H1 (cell line): ENCODE measurements at regions not wholly inside any gene's neighbourhood (a gene's known extent, or its start where the extent isn't known, plus 50 kb on each side); places are given as distances from the start of the nearest gene placed in this dataset.

Source experiments
- CTCF ChIA-PET: fragments of 300-600 bp; sonication (Branson Sonifier 250); formaldehyde crosslinking; loops from one replicate; lab custom pipeline; 2021; ENCODE audit not compliant: partially characterized antibody; lab: Charles Lee
- POLR2A ChIA-PET: fragments of 300-600 bp; sonication (Branson Sonifier 250); formaldehyde crosslinking; loops from one replicate; lab custom pipeline; 2021; ENCODE audit warnings: inconsistent platforms; ENCODE audit not compliant: partially characterized antibody; lab: Charles Lee
- DNase-seq, 2 experiments: peaks; one replicate each; pipeline versions ENCODE4 v3.0.0 to v3.0.0-alpha.2; 2010 to 2022; ENCODE audit warnings: low spot score in 2 of 2, low read depth in 1 of 2, mixed read lengths in 1 of 2
- FAIRE-seq: peaks from 2 replicates; lab custom pipeline; 2011; peaks lifted over from hg19 to GRCh38; lab: Jason Lieb, UNC
- H2AFZ ChIP-seq: 2 replicates; pipeline ENCODE4 v1.8.1; 2012; ENCODE audit warnings: low read length, inconsistent platforms
- H2AK5ac ChIP-seq: 2 replicates; pipeline ENCODE4 v1.6.1; 2013; ENCODE audit warnings: low read depth, low read length
- H2BK120ac ChIP-seq: replicated peaks from 2 replicates; pipeline ENCODE3; 2013; ENCODE audit warnings: low read depth, low read length, inconsistent platforms
- H2BK12ac ChIP-seq: 2 replicates; pipeline ENCODE4 v1.6.1; 2013; ENCODE audit warnings: low read depth, low read length
- H2BK15ac ChIP-seq: 2 replicates; pipeline ENCODE4 v1.6.1; 2013; ENCODE audit warnings: low read length
- H2BK20ac ChIP-seq: 2 replicates; pipeline ENCODE4 v1.6.1; 2013; ENCODE audit warnings: low read length
- H2BK5ac ChIP-seq: 2 replicates; pipeline ENCODE4 v1.6.1; 2013; ENCODE audit warnings: low read depth, low read length
- H3K14ac ChIP-seq: 2 replicates; pipeline ENCODE4 v1.6.1; 2013; ENCODE audit warnings: inconsistent platforms; ENCODE audit not compliant: insufficient read length
- H3K18ac ChIP-seq: 2 replicates; pipeline ENCODE4 v1.6.1; 2013; ENCODE audit warnings: low read length; ENCODE audit errors: extremely low read depth
- H3K23ac ChIP-seq: 2 replicates; pipeline ENCODE4 v1.6.1; 2013; ENCODE audit warnings: inconsistent platforms; ENCODE audit not compliant: insufficient read length
- H3K23me2 ChIP-seq: 2 replicates; pipeline ENCODE4 v1.6.1; 2013; ENCODE audit warnings: low read depth, low read length
- H3K27ac ChIP-seq: 2 replicates; pipeline ENCODE4 v1.6.1; 2011; ENCODE audit warnings: low read depth, low read length, inconsistent platforms
- H3K27me3 ChIP-seq, 4 experiments: replicated peaks in 1 of 4; 1 replicate in 1 of 4; 2 replicates in 3 of 4; pipeline versions ENCODE4 v1.6.1 to v1.8.1; 2011 to 2013; ENCODE audit warnings: low read length in 3 of 4, mild to moderate bottlenecking in 3 of 4, inconsistent platforms in 2 of 4, mixed read lengths in 2 of 4, moderate library complexity in 1 of 4; ENCODE audit not compliant: control insufficient read depth in 3 of 4, insufficient read depth in 3 of 4; ENCODE audit errors: extremely low read depth in 1 of 4
- H3K36me3 ChIP-seq, 4 experiments: 2 replicates each; pipeline versions ENCODE4 v1.6.1 to v1.8.1; 2011 to 2013; ENCODE audit warnings: mild to moderate bottlenecking in 4 of 4, low read length in 3 of 4, moderate library complexity in 2 of 4, control low read depth in 1 of 4, inconsistent platforms in 1 of 4; ENCODE audit not compliant: insufficient read depth in 4 of 4, control insufficient read depth in 2 of 4
- H3K4ac ChIP-seq: replicated peaks from 2 replicates; pipeline ENCODE3; 2013; ENCODE audit warnings: low read length, low read depth, mixed read lengths, inconsistent platforms; ENCODE audit not compliant: insufficient read length
- H3K4me1 ChIP-seq, 4 experiments: replicated peaks in 1 of 4; 1 replicate in 1 of 4; 2 replicates in 3 of 4; pipeline versions ENCODE4 v1.6.1 to v1.8.1; 2011 to 2013; ENCODE audit warnings: low read length in 3 of 4, inconsistent platforms in 2 of 4, mixed read lengths in 1 of 4; ENCODE audit not compliant: insufficient read depth in 4 of 4, control insufficient read depth in 3 of 4
- H3K4me2 ChIP-seq, 2 experiments: 2 replicates each; pipeline versions ENCODE4 v1.6.1 to v1.8.1; 2011 to 2013; ENCODE audit warnings: low read depth in 2 of 2, low read length in 2 of 2, control low read depth in 1 of 2, inconsistent platforms in 1 of 2, mild to moderate bottlenecking in 1 of 2; ENCODE audit not compliant: insufficient read depth in 1 of 2
- H3K4me3 ChIP-seq, 4 experiments: fragments of 200-600, 300-600 bp in 1 of 4; sonication (generic), shearing (Covaris generic), sonication (Bioruptor Twin) in 1 of 4; 2 replicates each; pipeline versions ENCODE4 v1.5.1 to v1.8.1; 2011 to 2016; ENCODE audit warnings: low read length in 4 of 4, low read depth in 3 of 4, control low read depth in 2 of 4, inconsistent platforms in 2 of 4, mild to moderate bottlenecking in 2 of 4, mixed read lengths in 1 of 4, moderate library complexity in 1 of 4; ENCODE audit not compliant: insufficient read depth in 2 of 4; ENCODE audit errors: extremely low read depth in 1 of 4
- H3K56ac ChIP-seq: replicated peaks from 2 replicates; pipeline ENCODE3; 2013; ENCODE audit warnings: low read depth, mild to moderate bottlenecking, mixed read lengths, low read length, inconsistent platforms; ENCODE audit not compliant: insufficient read length
- H3K79me1 ChIP-seq: 2 replicates; pipeline ENCODE4 v1.6.1; 2013; ENCODE audit warnings: low read depth, low read length, control low read depth
- H3K79me2 ChIP-seq, 2 experiments: 2 replicates each; pipeline versions ENCODE4 v1.6.1 to v1.8.1; 2012 to 2013; ENCODE audit warnings: low read length in 2 of 2, mild to moderate bottlenecking in 2 of 2, inconsistent platforms in 1 of 2; ENCODE audit not compliant: insufficient read depth in 2 of 2, control insufficient read depth in 1 of 2
- H3K9ac ChIP-seq, 4 experiments: replicated peaks in 1 of 4; 1 replicate in 1 of 4; 2 replicates in 3 of 4; pipeline versions ENCODE4 v1.6.1 to v1.8.1; 2011 to 2013; ENCODE audit warnings: low read depth in 3 of 4, low read length in 3 of 4, control low read depth in 2 of 4, mild to moderate bottlenecking in 2 of 4, moderate library complexity in 2 of 4, inconsistent platforms in 1 of 4; ENCODE audit errors: extremely low read depth in 1 of 4
- H3K9me3 ChIP-seq, 2 experiments: 2 replicates each; pipeline versions ENCODE4 v1.6.1 to v1.8.1; 2012 to 2013; ENCODE audit warnings: mild to moderate bottlenecking in 2 of 2, moderate library complexity in 2 of 2, control low read depth in 1 of 2, inconsistent platforms in 1 of 2, low read depth in 1 of 2, low read length in 1 of 2, mixed read lengths in 1 of 2; ENCODE audit not compliant: insufficient read depth in 2 of 2
- H4K20me1 ChIP-seq, 2 experiments: replicated peaks in 1 of 2; 2 replicates each; pipeline versions ENCODE3 to v1.8.1; 2011 to 2013; ENCODE audit warnings: inconsistent platforms in 2 of 2, low read length in 2 of 2, mild to moderate bottlenecking in 1 of 2; ENCODE audit not compliant: insufficient read depth in 2 of 2, control insufficient read depth in 1 of 2
- H4K5ac ChIP-seq: 2 replicates; pipeline ENCODE4 v1.6.1; 2013; ENCODE audit warnings: low read length, low read depth, mixed read lengths, inconsistent platforms; ENCODE audit not compliant: insufficient read length
- H4K8ac ChIP-seq: 2 replicates; pipeline ENCODE4 v1.8.0; 2013; ENCODE audit warnings: mild to moderate bottlenecking, moderate library complexity, low read length, inconsistent platforms; ENCODE audit not compliant: insufficient read depth; ENCODE audit errors: extremely low read depth
- H4K91ac ChIP-seq: replicated peaks from 2 replicates; pipeline ENCODE3; 2013; ENCODE audit warnings: low read length, mixed read lengths, inconsistent platforms; ENCODE audit not compliant: insufficient read length
- BRCA1 ChIP-seq: IDR thresholded peaks from 2 replicates; pipeline ENCODE4 v1.6.1; 2012; ENCODE audit warnings: low read depth, low read length, improper control_type of control experiment
- CHD1 ChIP-seq: IDR thresholded peaks from 2 replicates; pipeline ENCODE4 v1.6.1; 2012; ENCODE audit warnings: low read depth, low read length, improper control_type of control experiment
- CHD2 ChIP-seq: IDR thresholded peaks from 2 replicates; pipeline ENCODE4 v1.6.1; 2012; ENCODE audit warnings: low read length, improper control_type of control experiment
- GABPA ChIP-seq: IDR thresholded peaks from 2 replicates; pipeline ENCODE4 v1.6.1; 2011; ENCODE audit warnings: mild to moderate bottlenecking, low read length, moderate library complexity, borderline replicate concordance; ENCODE audit not compliant: insufficient read depth
- HDAC6 ChIP-seq: IDR thresholded peaks from one replicate; pipeline ENCODE4 v1.7.1; 2012; ENCODE audit warnings: low read depth, mild to moderate bottlenecking, inconsistent platforms, low read length, moderate library complexity
- JUND ChIP-seq: IDR thresholded peaks from 2 replicates; pipeline ENCODE4 v1.6.1; 2011; ENCODE audit warnings: mild to moderate bottlenecking, improper control_type of control experiment, low read length
- KDM4A ChIP-seq: IDR thresholded peaks from one replicate; pipeline ENCODE4 v1.7.1; 2012; ENCODE audit warnings: low read depth, mild to moderate bottlenecking, moderate library complexity, low read length, inconsistent platforms; ENCODE audit not compliant: severe bottlenecking
- NRF1 ChIP-seq: IDR thresholded peaks from 2 replicates; pipeline ENCODE4 v1.6.1; 2011; ENCODE audit warnings: mild to moderate bottlenecking, low read depth, low read length, improper control_type of control experiment
- RFX5 ChIP-seq: IDR thresholded peaks from 2 replicates; pipeline ENCODE4 v1.6.1; 2011; ENCODE audit warnings: low read depth, low read length, improper control_type of control experiment, borderline replicate concordance
- RNF2 ChIP-seq: fragments of 200-900, 300-1000 bp; sonication (generic); IDR thresholded peaks from 2 replicates; pipeline ENCODE4 v1.7.1; 2016; ENCODE audit warnings: borderline replicate concordance, low read depth, mild to moderate bottlenecking, antibody characterized with exemption, low read length; ENCODE audit not compliant: poor library complexity, severe bottlenecking; ENCODE audit errors: missing control alignments
- SP1 ChIP-seq: IDR thresholded peaks from 2 replicates; pipeline ENCODE4 v1.6.1; 2011; ENCODE audit warnings: low read depth, low read length
- TAF7 ChIP-seq: optimal IDR thresholded peaks from 2 replicates; pipeline ENCODE3; 2011; ENCODE audit warnings: low read depth, mild to moderate bottlenecking, inconsistent platforms, low read length, moderate library complexity, borderline replicate concordance
- WGBS, 2 experiments: shearing (Covaris generic) in 1 of 2; methylation state at CpG; one replicate each; pipeline versions ENCODE4 v1.1.6 to v1.1.7; 2013 to 2015; ENCODE audit warnings: low lambda C conversion rate in 2 of 2, mixed read lengths in 2 of 2, inconsistent platforms in 1 of 2, low coverage in 1 of 2, missing lambda C conversion rate in 1 of 2; ENCODE audit not compliant: insufficient replicate concordance in 2 of 2, insufficient coverage in 1 of 2, insufficient read length in 1 of 2; ENCODE audit errors: extremely low coverage in 1 of 2, missing lambda C conversion rate in 1 of 2; 5-methylcytosine and 5-hydroxymethylcytosine counted together
- TF ChIP-seq, protein P1 (sequence below): IDR thresholded peaks from 2 replicates; pipeline ENCODE4 v1.6.1; 2011; ENCODE audit warnings: low read length, improper control_type of control experiment
- TF ChIP-seq, protein P2 (sequence below): IDR thresholded peaks from 2 replicates; pipeline ENCODE4 v1.6.1; 2012; ENCODE audit warnings: inconsistent platforms

DNA sequence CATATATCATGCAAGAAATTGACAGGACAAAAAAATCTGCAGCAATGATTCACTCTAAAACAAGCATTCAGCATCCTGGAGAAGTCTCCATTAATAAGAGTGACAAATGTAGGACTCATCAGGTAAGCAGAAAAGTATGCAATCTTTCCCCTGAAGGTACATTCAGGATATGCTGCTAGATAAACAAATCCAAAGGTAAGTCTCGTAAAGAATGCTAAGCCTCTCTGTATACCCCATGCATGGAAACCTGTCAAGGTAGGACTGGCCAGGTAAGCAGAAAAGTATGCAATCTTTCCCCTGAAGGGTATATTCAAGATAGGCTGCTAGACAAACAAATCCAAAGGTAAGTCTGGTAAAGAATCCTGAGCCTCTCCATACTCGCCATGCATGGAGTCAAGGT lies 869.9 kb upstream of the AMELY start:
- Histone ChIP-seq H3K4me3 (no peak overlapping the region), H3K9ac (no peak overlapping the region), H2BK20ac (no peak overlapping the region), H3K27ac (no peak overlapping the region), H3K4ac (no peak overlapping the region), H4K20me1 (no peaks in the 10 kb centered on the region), H3K79me1 (no peaks in the 10 kb centered on the region), H3K79me2 (no peaks in the 10 kb centered on the region), H3K4me2 (no peak overlapping the region), H2AK5ac (no peak overlapping the region), H4K5ac (no peak overlapping the region), H3K14ac (no peak overlapping the region), H4K8ac (no peak overlapping the region), H2AFZ (no peak overlapping the region), H3K23ac (no peak overlapping the region), H3K27me3 (no peaks in the 10 kb centered on the region), H4K91ac (no peak overlapping the region), H3K18ac (no peak overlapping the region), H3K36me3 (no peaks in the 10 kb centered on the region), H2BK5ac (no peak overlapping the region), H3K56ac (no peak overlapping the region), H3K4me1 (no peaks in the 10 kb centered on the region), H2BK120ac (no peak overlapping the region), H3K23me2 (no peaks in the 10 kb centered on the region), H2BK12ac (no peak overlapping the region), H2BK15ac (no peak overlapping the region), H3K9me3 (no peaks in the 10 kb centered on the region)
- TF ChIP-seq NRF1 = no peak
- no peak for TF ChIP-seq RFX5
- no peak for TF ChIP-seq CHD2
- TF ChIP-seq KDM4A = no peak
- no peak for TF ChIP-seq GABPA
- TF ChIP-seq, protein P1, sequence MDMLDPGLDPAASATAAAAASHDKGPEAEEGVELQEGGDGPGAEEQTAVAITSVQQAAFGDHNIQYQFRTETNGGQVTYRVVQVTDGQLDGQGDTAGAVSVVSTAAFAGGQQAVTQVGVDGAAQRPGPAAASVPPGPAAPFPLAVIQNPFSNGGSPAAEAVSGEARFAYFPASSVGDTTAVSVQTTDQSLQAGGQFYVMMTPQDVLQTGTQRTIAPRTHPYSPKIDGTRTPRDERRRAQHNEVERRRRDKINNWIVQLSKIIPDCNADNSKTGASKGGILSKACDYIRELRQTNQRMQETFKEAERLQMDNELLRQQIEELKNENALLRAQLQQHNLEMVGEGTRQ = no peak
- no peak for TF ChIP-seq SP1
- TF ChIP-seq TAF7 = no peak
- TF ChIP-seq, protein P2, sequence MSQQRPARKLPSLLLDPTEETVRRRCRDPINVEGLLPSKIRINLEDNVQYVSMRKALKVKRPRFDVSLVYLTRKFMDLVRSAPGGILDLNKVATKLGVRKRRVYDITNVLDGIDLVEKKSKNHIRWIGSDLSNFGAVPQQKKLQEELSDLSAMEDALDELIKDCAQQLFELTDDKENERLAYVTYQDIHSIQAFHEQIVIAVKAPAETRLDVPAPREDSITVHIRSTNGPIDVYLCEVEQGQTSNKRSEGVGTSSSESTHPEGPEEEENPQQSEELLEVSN = no peak
- TF ChIP-seq BRCA1 = no peak
- no peak for TF ChIP-seq RNF2
- TF ChIP-seq JUND = no peak
- no peak for TF ChIP-seq HDAC6
- no peak for TF ChIP-seq CHD1
- no peak for FAIRE-seq
- POLR2A ChIA-PET = no interaction called here
- CTCF ChIA-PET = no interaction called here
- WGBS, 2 experiments = 89% methylated on average over 2 of the region's 2 CpGs; no CpG with 5 or more reads in 1 of the 2 experiments
- no peak for DNase-seq
